Aorta (tissue), 5 donors: ENCODE measurements at regions not wholly inside any gene's neighbourhood (a gene's known extent, or its start where the extent isn't known, plus 50 kb on each side); places are given as distances from the start of the nearest gene placed in this dataset.

Source experiments
- ATAC-seq: fragments of 200-7000 bp; cut with Tn5 transposase; one replicate; pipeline ENCODE4 v1.9.1; 2022; ENCODE audit warnings: moderate library complexity; ENCODE audit not compliant: low FRiP score
- DNase-seq, 2 donors: peaks; one replicate each; pipeline ENCODE4 v3.0.0-alpha.2; 2020
- H3K27ac ChIP-seq, 2 donors: one replicate each; pipeline ENCODE4 v1.5.1; 2013; ENCODE audit warnings: low read length in 2 of 2, mild to moderate bottlenecking in 2 of 2, moderate library complexity in 2 of 2, control low read depth in 1 of 2, inconsistent platforms in 1 of 2, low read depth in 1 of 2
- H3K27me3 ChIP-seq, 2 donors: one replicate each; pipeline ENCODE4 v1.6.1; 2013; ENCODE audit warnings: control low read depth in 1 of 2, low read length in 1 of 2, mild to moderate bottlenecking in 1 of 2, moderate library complexity in 1 of 2; ENCODE audit not compliant: insufficient read depth in 2 of 2, control insufficient read depth in 1 of 2
- H3K36me3 ChIP-seq, 2 donors: one replicate each; pipeline ENCODE4 v1.6.1; 2013; ENCODE audit warnings: control low read depth in 1 of 2, low read length in 1 of 2, mild to moderate bottlenecking in 1 of 2; ENCODE audit not compliant: insufficient read depth in 2 of 2, control insufficient read depth in 1 of 2
- H3K4me1 ChIP-seq, 2 donors: one replicate each; pipeline ENCODE4 v1.6.1; 2013; ENCODE audit warnings: low read length in 2 of 2, control low read depth in 1 of 2, mild to moderate bottlenecking in 1 of 2, moderate library complexity in 1 of 2; ENCODE audit not compliant: insufficient read depth in 2 of 2, control insufficient read depth in 1 of 2
- H3K4me3 ChIP-seq, 2 donors: one replicate each; pipeline ENCODE4 v1.5.1; 2013; ENCODE audit warnings: low read length in 2 of 2, control low read depth in 1 of 2, mild to moderate bottlenecking in 1 of 2
- H3K9me3 ChIP-seq: one replicate; pipeline ENCODE4 v1.6.1; 2013; ENCODE audit warnings: mild to moderate bottlenecking, low read length; ENCODE audit not compliant: control insufficient read depth
- WGBS, 2 donors: extraction: QIAGEN DNeasy Blood & Tissue Kit; methylation state at CpG; one replicate each; pipeline ENCODE4 v1.1.7; 2013; 5-methylcytosine and 5-hydroxymethylcytosine counted together
- intact Hi-C, 2 donors: fragments of 100-400 bp; cut with DNase I; formaldehyde crosslinking; loops; one replicate each; pipeline versions ENCODE4 v1.14.2 to v1.15.0; 2022
- donor health status: healthy with polysubstance abuse.
- donor health status: Bipolar disorder and iron deficiency.
- donor health status: DM: no; HTN: no; CAD: no.
- donor health status: DM: no; HTN: no; CAD: no.
- donor health status: DM: yes; HTN: yes; CAD: no.

GRCh38 chr12:60112063-60112462 is 516.2 kb downstream of the SLC16A7 start:
- no peak overlapping the region for H3K27ac ChIP-seq
- DNase-seq (no peak), ATAC-seq (no peak)
- no peak overlapping the region for H3K4me3 ChIP-seq
- H3K36me3 ChIP-seq = no peaks in the 10 kb centered on the region
- intact Hi-C loops = no loop called here
- no peaks in the 10 kb centered on the region for H3K27me3 ChIP-seq
- 79 to 86% methylated on average over 2 of the region's 2 CpGs for WGBS, 2 donors
- no peaks in the 10 kb centered on the region for H3K4me1 ChIP-seq
- H3K9me3 ChIP-seq = no peaks in the 10 kb centered on the region

- Histone ChIP-seq H3K9me3 (no peaks in the 10 kb centered on the region), H3K4me1 (no peaks in the 10 kb centered on the region), H3K27me3 (no peaks in the 10 kb centered on the region), H3K4me3 (no peak overlapping the region), H3K36me3 (no peaks in the 10 kb centered on the region), H3K27ac (no peak overlapping the region)
- intact Hi-C loops = no loop called here
- DNase-seq = no peak
- ATAC-seq = no peak
- WGBS, 2 donors = 0 to 6% methylated on average over 1 of the region's 1 CpG
Measured at GRCh38 chr12:60112763-60113162, 516.9 kb downstream of the SLC16A7 start.

DNA sequence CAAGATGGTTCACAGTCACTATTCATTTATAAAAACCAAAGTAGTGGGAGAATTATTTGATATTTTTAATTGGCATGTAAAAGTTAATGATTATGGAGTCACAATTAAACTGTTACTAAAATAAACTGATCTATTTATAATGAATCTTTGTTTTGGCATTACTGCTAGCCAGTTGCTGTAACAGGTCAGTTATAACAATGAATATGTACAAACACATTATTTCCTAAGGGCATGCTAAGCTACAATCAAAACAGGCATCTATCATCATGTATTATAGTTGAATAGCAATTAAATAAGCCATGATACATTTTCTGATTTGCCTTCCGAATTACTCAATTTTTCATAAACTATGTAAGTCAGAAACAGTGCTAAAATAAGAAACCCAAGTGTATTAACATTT is 518.3 kb downstream of the SLC16A7 start:
- ATAC-seq = no peak
- H3K27ac ChIP-seq = no peak overlapping the region
- no peak for DNase-seq
- no peaks in the 10 kb centered on the region for H3K9me3 ChIP-seq
- intact Hi-C loops = no loop called here
- H3K27me3 ChIP-seq = no peaks in the 10 kb centered on the region
- no peak overlapping the region for H3K4me3 ChIP-seq
- no peaks in the 10 kb centered on the region for H3K36me3 ChIP-seq
- H3K4me1 ChIP-seq = no peaks in the 10 kb centered on the region
- WGBS, 2 donors = 68 to 74% methylated on average over 1 of the region's 1 CpG

DNA sequence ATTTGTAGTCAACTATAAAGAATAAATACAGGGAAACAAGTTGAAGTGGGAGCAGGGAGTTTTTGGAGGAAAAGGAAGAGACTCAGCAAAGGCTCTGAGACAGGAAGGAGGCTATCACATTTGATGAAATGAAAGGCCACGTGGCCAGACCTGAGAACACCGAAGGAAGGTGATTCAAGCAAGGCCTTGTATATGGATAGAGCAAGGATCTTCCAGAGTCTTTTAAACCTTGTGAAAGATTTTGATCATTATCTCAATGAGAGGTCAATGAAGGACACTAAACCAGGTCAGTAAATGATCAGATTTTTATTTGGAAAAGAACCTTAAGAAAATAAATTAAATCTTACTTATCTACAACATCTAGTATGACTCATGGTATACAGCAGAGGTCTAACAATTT is 523.5 kb downstream of the SLC16A7 start:
- Histone ChIP-seq H3K27ac (no peak overlapping the region), H3K9me3 (no peaks in the 10 kb centered on the region), H3K36me3 (no peaks in the 10 kb centered on the region), H3K4me3 (no peak overlapping the region), H3K4me1 (no peaks in the 10 kb centered on the region), H3K27me3 (no peaks in the 10 kb centered on the region)
- DNase-seq = no peak
- intact Hi-C loops = no loop called here
- 69 to 81% methylated on average over 2 of the region's 2 CpGs for WGBS, 2 donors
- no peak for ATAC-seq

DNA sequence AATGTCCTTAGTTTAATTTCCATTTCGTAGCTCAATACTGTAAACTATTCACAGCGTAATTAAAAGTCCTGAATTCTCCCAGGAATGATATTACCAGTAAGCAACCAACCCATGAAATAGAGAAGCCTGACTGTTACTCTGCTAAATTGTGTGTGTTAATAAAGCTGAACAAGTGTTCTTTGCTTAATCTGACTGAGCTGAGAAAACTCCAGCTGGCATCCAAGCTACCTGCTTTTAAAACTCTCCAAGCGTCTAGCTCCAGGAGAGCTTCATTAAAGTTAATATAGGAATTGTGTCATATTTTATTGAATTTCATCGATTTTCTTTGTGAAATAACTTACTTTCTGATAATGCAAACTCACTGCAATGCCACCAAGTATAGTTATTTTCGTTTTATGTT is 524.4 kb downstream of the SLC16A7 start:
- ATAC-seq = no peak
- intact Hi-C loops = no loop called here

GRCh38 chr12:60123557-60123956 is 527.7 kb downstream of the SLC16A7 start:
- Histone ChIP-seq H3K36me3 (no peaks in the 10 kb centered on the region), H3K27me3 (no peaks in the 10 kb centered on the region), H3K4me3 (no peak overlapping the region), H3K9me3 (peaks cover 2% of the 10 kb centered on the region), H3K27ac (no peak overlapping the region), H3K4me1 (no peaks in the 10 kb centered on the region)
- intact Hi-C loops = no loop called here
- no peak for ATAC-seq
- WGBS, 2 donors = 59 to 63% methylated on average over 1 of the region's 1 CpG
- no peak for DNase-seq

More for the DNA sequence above, 524.4 kb downstream of the SLC16A7 start:
- H3K9me3 ChIP-seq = no peaks in the 10 kb centered on the region
- 85 to 86% methylated on average over 5 of the region's 5 CpGs for WGBS, 2 donors
- no peak for DNase-seq
- no peak overlapping the region for H3K27ac ChIP-seq
- H3K36me3 ChIP-seq = no peaks in the 10 kb centered on the region
- H3K4me1 ChIP-seq = no peaks in the 10 kb centered on the region
- H3K27me3 ChIP-seq = no peaks in the 10 kb centered on the region
- no peak overlapping the region for H3K4me3 ChIP-seq

GRCh38 chr12:60137513-60137912 is 541.7 kb downstream of the SLC16A7 start:
- no peak overlapping the region for H3K27ac ChIP-seq
- H3K27me3 ChIP-seq = no peaks in the 10 kb centered on the region
- DNase-seq = no peak
- no peaks in the 10 kb centered on the region for H3K36me3 ChIP-seq
- H3K4me1 ChIP-seq = no peaks in the 10 kb centered on the region
- ATAC-seq = no peak
- 23 to 42% methylated on average over 1 of the region's 1 CpG for WGBS, 2 donors
- intact Hi-C loops = no loop called here
- no peak overlapping the region for H3K4me3 ChIP-seq
- H3K9me3 ChIP-seq = no peaks in the 10 kb centered on the region

DNA sequence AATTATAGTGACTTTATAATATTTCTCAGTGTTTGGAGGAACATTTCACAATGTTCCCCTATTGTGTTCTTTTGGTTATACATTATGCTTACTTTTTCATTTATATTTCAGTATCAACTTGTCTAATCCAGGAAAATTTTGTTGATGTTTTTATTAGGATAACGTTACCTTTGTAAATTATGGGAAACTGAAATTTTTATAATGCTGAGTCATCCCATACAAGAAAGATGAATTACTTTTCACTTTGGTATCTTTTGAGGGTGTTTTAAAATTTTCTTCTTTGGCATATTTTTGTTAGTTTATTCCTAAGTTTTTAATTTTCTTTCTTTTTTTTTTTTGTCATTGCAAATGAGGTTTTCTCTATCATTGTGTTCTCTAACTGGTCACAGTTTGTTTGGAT is 542.7 kb downstream of the SLC16A7 start:
- ATAC-seq = no peak
- Histone ChIP-seq H3K9me3 (no peaks in the 10 kb centered on the region), H3K4me1 (no peaks in the 10 kb centered on the region), H3K27ac (no peak overlapping the region), H3K4me3 (no peak overlapping the region), H3K36me3 (no peaks in the 10 kb centered on the region), H3K27me3 (no peaks in the 10 kb centered on the region)
- no peak for DNase-seq
- intact Hi-C loops = no loop called here
- WGBS, 2 donors = 70 to 74% methylated on average over 1 of the region's 1 CpG

DNA sequence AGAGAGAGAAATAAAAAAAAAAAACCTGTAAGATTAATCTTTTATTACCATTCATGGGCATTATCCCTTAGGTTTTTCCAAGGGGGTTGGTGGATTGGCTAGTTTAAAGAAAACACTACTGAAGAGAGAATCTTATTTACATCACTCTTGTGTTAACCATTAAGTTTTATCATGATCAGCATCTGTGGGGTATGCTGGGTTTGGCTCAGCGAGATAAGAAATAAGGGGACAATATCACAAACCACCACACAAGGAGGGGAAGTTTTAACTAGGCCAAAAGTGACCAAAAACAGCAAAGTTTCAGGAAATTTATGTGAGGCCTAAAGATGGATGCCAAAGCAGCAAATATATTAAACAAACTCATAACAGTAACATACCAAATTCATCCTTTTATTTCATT is 548.6 kb downstream of the SLC16A7 start:
- intact Hi-C loops = no loop called here
- H3K27ac ChIP-seq = no peak overlapping the region
- 89 to 93% methylated on average over 1 of the region's 1 CpG for WGBS, 2 donors
- H3K4me1 ChIP-seq = no peaks in the 10 kb centered on the region
- ATAC-seq (no peak), DNase-seq (no peak)
- no peaks in the 10 kb centered on the region for H3K36me3 ChIP-seq
- no peak overlapping the region for H3K4me3 ChIP-seq
- H3K9me3 ChIP-seq = no peaks in the 10 kb centered on the region
- no peaks in the 10 kb centered on the region for H3K27me3 ChIP-seq
